ENCODE measurements at regions not wholly inside any gene's neighbourhood (a gene's known extent, or its start where the extent isn't known, plus 50 kb on each side); places are given as distances from the start of the nearest gene placed in this dataset.

- Histone ChIP-seq H3K27ac (ENCODE audit: extremely low read depth, low read depth, low read length) (no peak overlapping the region), H3K4me1 (ENCODE audit: control insufficient read depth, insufficient read depth, low read length) (no peaks in the 10 kb centered on the region), H3K9me3 (ENCODE audit: control insufficient read depth, insufficient read depth, low read depth, low read length) (no peaks in the 10 kb centered on the region), H3K36me3 (ENCODE audit: control insufficient read depth in 2 of 2, insufficient read depth in 1 of 2, low read length in 2 of 2) (no peaks in the 10 kb centered on the region), H3K4me3 (ENCODE audit: low read depth, low read length) (no peak overlapping the region)
- POLR2A ChIA-PET = no interaction called here
- TF ChIP-seq ZNF639 (tag by site-specific recombination; IDR thresholded peaks at IDR 0.05) = no peak
- TF ChIP-seq TRIM28 (IDR thresholded peaks at IDR 0.05; ENCODE audit: borderline replicate concordance, low read length) = no peak
- TF ChIP-seq HIC1 (tag by site-specific recombination; IDR thresholded peaks at IDR 0.05) = no peak
- TF ChIP-seq ZNF571 (tag by site-specific recombination; IDR thresholded peaks at IDR 0.05) = no peak
- no peak for TF ChIP-seq ZNF792 (tag by site-specific recombination; IDR thresholded peaks at IDR 0.05)
- no peak for TF ChIP-seq ZBTB11 (tag by site-specific recombination; conservative IDR thresholded peaks at IDR 0.05; ENCODE audit: low read depth)
- no peak for TF ChIP-seq ZNF610 (tag by site-specific recombination; IDR thresholded peaks at IDR 0.05; ENCODE audit: borderline replicate concordance)
- no peak for TF ChIP-seq ZNF211 (tag by site-specific recombination; IDR thresholded peaks at IDR 0.05; ENCODE audit: low read depth)
- TF ChIP-seq ZNF560 (tag by site-specific recombination; IDR thresholded peaks at IDR 0.05; ENCODE audit: borderline replicate concordance) = no peak
- CTCF ChIA-PET = no interaction called here
Measured at GRCh38 chr5:13510616-13511015, 433.9 kb downstream of the DNAH5 start.

- CTCF ChIA-PET = no interaction called here
- TF ChIP-seq ZNF221 (tag by site-specific recombination; IDR thresholded peaks at IDR 0.05; ENCODE audit: borderline replicate concordance) (no peak), SETDB1 (IDR thresholded peaks at IDR 0.05; ENCODE audit: insufficient read length, low read length) (no peak), SP3 (tag by site-specific recombination; IDR thresholded peaks at IDR 0.05) (no peak), PRDM2 (tag by site-specific recombination; IDR thresholded peaks at IDR 0.05; ENCODE audit: borderline replicate concordance) (no peak), PRDM6 (tag by site-specific recombination; IDR thresholded peaks at IDR 0.05) (no peak), ZNF18 (tag by site-specific recombination; IDR thresholded peaks at IDR 0.05) (no peak), PRDM1 (tag by site-specific recombination; IDR thresholded peaks at IDR 0.05) (no peak), ZNF350 (tag by site-specific recombination; IDR thresholded peaks at IDR 0.05) (no peak), HOXC10 (CRISPR knock-in tag; IDR thresholded peaks at IDR 0.05) (no peak), TRIM28 (IDR thresholded peaks at IDR 0.05; ENCODE audit: borderline replicate concordance, low read length) (no peak), ZNF266 (tag by site-specific recombination; IDR thresholded peaks at IDR 0.05; ENCODE audit: low read depth) (no peak)
Measured at GRCh38 chr5:13508559-13508958, 435.9 kb downstream of the DNAH5 start.

More at GRCh38 chr5:13508559-13508958, 435.9 kb downstream of the DNAH5 start:
- Histone ChIP-seq H3K4me1 (ENCODE audit: control insufficient read depth, insufficient read depth, low read length) (no peaks in the 10 kb centered on the region), H3K9me3 (ENCODE audit: control insufficient read depth, insufficient read depth, low read depth, low read length) (no peaks in the 10 kb centered on the region), H3K4me3 (ENCODE audit: low read depth, low read length) (no peak overlapping the region), H3K36me3 (ENCODE audit: control insufficient read depth in 2 of 2, insufficient read depth in 1 of 2, low read length in 2 of 2) (no peaks in the 10 kb centered on the region), H3K27ac (ENCODE audit: extremely low read depth, low read depth, low read length) (no peak overlapping the region)
- POLR2A ChIA-PET = no interaction called here
